GM12892 (cell line): ENCODE measurements at regions not wholly inside any gene's neighbourhood (a gene's known extent, or its start where the extent isn't known, plus 50 kb on each side); places are given as distances from the start of the nearest gene placed in this dataset.

Source experiments
- POLR2A ChIP-seq: IDR thresholded peaks from 2 replicates; pipeline ENCODE4 v1.6.1; 2011; ENCODE audit warnings: low read depth, low read length, control low read depth
- POLR2AphosphoS5 ChIP-seq: IDR thresholded peaks from 2 replicates; pipeline ENCODE4 v1.6.1; 2011; ENCODE audit warnings: low read depth, low read length, control low read depth
- TAF1 ChIP-seq: IDR thresholded peaks from 2 replicates; pipeline ENCODE4 v1.6.1; 2011; ENCODE audit warnings: low read depth, mild to moderate bottlenecking, control low read depth, low read length, borderline replicate concordance

GRCh38 chr18:67742954-67743353 lies 226.4 kb upstream of the DSEL start:
- no peak for TF ChIP-seq POLR2A
- TF ChIP-seq TAF1, result no peak
- no peak for TF ChIP-seq POLR2AphosphoS5
